HEK293T (cell line): ENCODE measurements at regions not wholly inside any gene's neighbourhood (a gene's known extent, or its start where the extent isn't known, plus 50 kb on each side); places are given as distances from the start of the nearest gene placed in this dataset.
"Not testable (repeated sequence)": the region's sequence is repeated elsewhere in the genome, so short reads cannot be mapped to it uniquely, and the experiment has no call there.

Source experiments
- ELF4 ChIP-seq: fragments of 450-650 bp; IDR thresholded peaks from 2 replicates; pipeline ENCODE4 v1.6.1; 2017; ENCODE audit warnings: antibody characterized with exemption
- L3MBTL2 ChIP-seq: fragments of 450-650 bp; conservative IDR thresholded peaks from 2 replicates; pipeline ENCODE4 v1.6.1; 2016; ENCODE audit warnings: mild to moderate bottlenecking
- NFRKB ChIP-seq: fragments of 450-650 bp; IDR thresholded peaks from 2 replicates; pipeline ENCODE4 v1.6.1; 2016; ENCODE audit warnings: mild to moderate bottlenecking, moderate library complexity
- TARDBP ChIP-seq: fragments of 450-650 bp; IDR thresholded peaks from 2 replicates; pipeline ENCODE4 v1.6.1; 2016

GRCh38 chr7:91365097-91365496, 100.9 kb downstream of the FZD1 start:
- not testable (repeated sequence) for TF ChIP-seq TARDBP, NFRKB, ELF4, L3MBTL2
